Frontal cortex (tissue), 4 donors: ENCODE measurements at regions not wholly inside any gene's neighbourhood (a gene's known extent, or its start where the extent isn't known, plus 50 kb on each side); places are given as distances from the start of the nearest gene placed in this dataset. TPM values are rescaled to one million over a fixed set of nuclear protein-coding genes. Genes with fewer than 3 reads are reported as not detected.

Experiments
- DNase-seq, 2 donors: peaks; one replicate each; pipeline ENCODE4 v3.0.0; 2012; ENCODE audit warnings: low spot score in 2 of 2
- FAIRE-seq: peaks from 2 replicates; lab custom pipeline; 2012; peaks lifted over from hg19 to GRCh38; lab: Jason Lieb, UNC
- small RNA-seq: library from RNA; depleted of rRNA; stranded (forward); fragments of <200 nt; gene quantifications from one replicate; pipeline ENCODE3, GENCODE V24; 2014
- donor health status: control.
- donor health status: control.
- donor health status: control.

DNA sequence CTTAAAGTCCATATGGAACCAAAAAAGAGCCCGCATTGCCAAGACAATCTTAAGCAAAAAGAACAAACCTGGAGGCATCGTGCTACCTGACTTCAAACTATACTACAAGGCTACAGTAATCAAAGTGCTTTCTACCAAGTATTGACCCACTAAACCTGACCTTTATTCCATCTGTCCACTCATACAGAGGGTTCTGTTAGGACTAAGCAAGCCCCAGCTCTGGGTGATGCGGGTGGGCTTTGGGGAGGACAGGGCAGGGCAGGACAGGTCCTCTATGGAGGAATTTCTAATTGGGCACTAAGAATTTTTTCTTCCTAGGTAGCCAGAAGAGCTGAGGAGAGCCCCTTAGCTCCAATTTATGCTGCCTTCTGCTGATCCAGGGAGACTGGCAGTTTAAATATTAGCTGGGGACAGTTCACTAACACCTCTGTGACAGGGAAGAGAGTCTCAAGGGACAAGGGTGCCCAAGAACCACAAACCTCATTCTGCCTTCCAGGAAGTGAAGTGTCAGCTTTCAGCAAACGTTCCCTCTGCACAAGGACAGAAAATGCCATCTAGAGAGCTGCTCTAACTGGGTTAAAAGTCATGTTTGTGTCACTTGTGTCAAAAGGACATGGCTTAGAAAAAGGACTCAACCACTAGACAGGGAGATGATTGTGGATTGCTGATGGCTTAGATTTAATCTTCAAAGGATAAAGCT is 143.2 kb downstream of the KIT start:
- no peak for FAIRE-seq

DNA sequence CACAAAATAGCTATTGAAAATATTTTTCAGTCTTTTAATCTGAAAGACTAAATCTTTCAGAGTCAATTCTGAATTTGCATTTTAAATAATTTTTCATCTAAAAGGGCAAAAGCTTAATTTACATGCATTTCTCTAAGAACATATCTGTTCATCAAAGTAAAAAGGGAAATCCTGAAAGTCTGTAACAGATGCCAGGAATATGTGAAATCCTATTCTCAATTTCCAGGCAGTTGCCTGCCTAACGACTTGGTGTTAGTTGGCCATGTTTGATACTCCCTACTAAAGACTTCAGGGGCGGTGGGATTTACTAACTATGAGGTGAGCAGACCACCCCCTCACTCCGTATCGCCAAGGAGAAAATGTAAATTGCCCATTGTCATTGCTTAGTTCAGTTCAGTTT is 136.8 kb downstream of the KIT start:
- no peak for FAIRE-seq
- DNase-seq = no peak

More for the DNA sequence above, 143.2 kb downstream of the KIT start:
- DNase-seq = no peak

DNA sequence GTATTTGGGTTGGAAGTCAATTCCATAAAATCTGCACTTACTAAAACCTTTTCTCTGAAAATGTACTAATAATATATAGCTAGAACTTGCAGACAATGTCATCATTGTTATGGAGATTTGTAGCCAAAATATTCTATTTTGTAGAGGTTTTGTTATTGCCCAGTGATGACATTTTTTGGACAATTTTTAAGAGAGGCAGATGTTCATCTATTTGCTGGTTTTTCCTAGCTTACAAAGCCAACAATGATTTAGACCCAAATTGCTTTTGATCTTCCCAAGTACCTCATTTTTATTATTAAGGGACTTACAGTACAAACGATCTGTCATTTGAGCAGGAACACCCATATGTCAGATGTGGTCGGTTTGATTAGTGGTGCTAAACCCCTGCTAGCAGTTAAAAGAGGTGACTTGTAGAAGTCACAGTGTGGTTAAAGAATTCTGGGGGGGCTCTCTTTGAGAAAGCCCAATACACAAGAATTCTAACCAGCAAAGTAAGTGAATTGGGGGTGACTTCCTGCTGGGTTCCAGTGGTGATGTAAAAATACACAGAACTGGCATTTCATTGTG is 136.2 kb downstream of the KIT start:
- FAIRE-seq (no peak), DNase-seq (no peak)

Small RNA genes lying in the stretch of these regions (small RNA-seq; reads per million reads assigned to genes)
- not detected for gene RPL38P3
